Tibial artery (tissue), 4 donors: ENCODE measurements at regions not wholly inside any gene's neighbourhood (a gene's known extent, or its start where the extent isn't known, plus 50 kb on each side); places are given as distances from the start of the nearest gene placed in this dataset.
A peak's percentile ranks its signal among the peaks of the same experiment; 100 is the strongest.

ENCODE experiments used
- DNase-seq, 2 donors: peaks; one replicate each; pipeline ENCODE4 v3.0.0-alpha.2; 2019
- H3K27ac ChIP-seq, 2 donors: fragments of 200-600 bp; sonication (generic) in 1 of 2; 1 replicate in 1 of 2; 2 replicates in 1 of 2; pipeline ENCODE4 v1.5.1; 2018 to 2019; ENCODE audit warnings: mild to moderate bottlenecking in 1 of 2
- H3K27me3 ChIP-seq, 2 donors: fragments of 200-600 bp; sonication (generic) in 1 of 2; one replicate each; pipeline versions ENCODE4 v1.5.1 to v1.6.0; 2016 to 2019
- H3K36me3 ChIP-seq, 3 donors: fragments of 200-600 bp; sonication (generic) in 2 of 3; one replicate each; pipeline ENCODE4 v1.5.1; 2016 to 2019; ENCODE audit warnings: mild to moderate bottlenecking in 2 of 3
- H3K4me1 ChIP-seq, 4 donors: fragments of 200-600 bp; sonication (generic) in 2 of 4; 1 replicate in 3 of 4; 2 replicates in 1 of 4; pipeline ENCODE4 v1.5.1; 2016 to 2019
- H3K4me3 ChIP-seq, 2 donors: fragments of 200-600 bp; sonication (generic) in 1 of 2; 1 replicate in 1 of 2; 2 replicates in 1 of 2; pipeline ENCODE4 v1.5.1; 2018 to 2019; ENCODE audit warnings: mild to moderate bottlenecking in 2 of 2
- H3K9me3 ChIP-seq, 3 donors: fragments of 200-600 bp; sonication (generic) in 1 of 3; one replicate each; pipeline ENCODE4 v1.5.1; 2016 to 2019
- CTCF ChIP-seq, 2 experiments: fragments of 200-600 bp in 1 of 2; fragments of 450-650 bp in 1 of 2; IDR thresholded peaks; one replicate each; pipeline ENCODE4 v1.5.1; 2017 to 2019; ENCODE audit warnings: antibody characterized with exemption in 2 of 2, mild to moderate bottlenecking in 1 of 2, moderate library complexity in 1 of 2
- intact Hi-C: fragments of 100-400 bp; cut with DNase I; formaldehyde crosslinking; loops from one replicate; pipeline ENCODE4 v1.15.0; 2023; ENCODE audit warnings: low total_unique reads

GRCh38 chr1:58888833-58889232 lies 105.0 kb upstream of the JUN start:
- no peak for TF ChIP-seq CTCF (IDR thresholded peaks at IDR 0.05)
- H3K27ac ChIP-seq: peak overlapping the region; percentile 13 to 34
- H3K4me3 ChIP-seq: no peak overlapping the region
- intact Hi-C loops: no loop called here
- no peaks in the 10 kb centered on the region for H3K27me3 ChIP-seq
- H3K36me3 ChIP-seq: no peaks in the 10 kb centered on the region
- H3K4me1 ChIP-seq: peaks cover 0 to 38% (median 34%) of the 10 kb centered on the region in 4 donors
- DNase-seq: no peak
- no peaks in the 10 kb centered on the region for H3K9me3 ChIP-seq

DNA sequence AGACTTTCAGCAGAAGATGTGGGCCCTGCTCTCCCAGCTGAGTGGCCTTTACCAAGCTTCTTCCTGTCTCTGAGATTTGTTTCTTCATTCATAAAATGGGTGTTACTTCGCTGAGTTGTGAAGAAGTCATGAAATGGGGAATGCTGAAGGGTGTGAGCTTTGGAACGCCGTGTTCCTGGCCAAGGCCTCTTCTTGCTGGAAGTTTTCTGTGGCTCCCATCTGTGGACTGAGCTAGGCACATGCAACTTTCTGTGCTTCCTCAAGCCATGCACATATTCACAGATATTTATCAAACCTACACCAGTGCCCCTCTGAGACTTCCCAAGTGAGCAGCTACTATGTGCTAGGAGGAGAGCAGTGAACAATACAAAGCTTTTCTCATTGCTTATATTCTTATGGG lies 106.3 kb upstream of the JUN start:
- H3K27me3 ChIP-seq: no peaks in the 10 kb centered on the region
- DNase-seq: no peak
- no peaks in the 10 kb centered on the region for H3K9me3 ChIP-seq
- H3K4me1 ChIP-seq: peaks cover 0 to 33% (median 29%) of the 10 kb centered on the region in 4 donors
- H3K4me3 ChIP-seq: no peak overlapping the region
- TF ChIP-seq CTCF (IDR thresholded peaks at IDR 0.05): no peak
- no peak overlapping the region for H3K27ac ChIP-seq
- intact Hi-C loops: loop anchor here (5.0 kb wide), 1 partner anchor 73 kb away; no protein-coding TSS in a partner anchor
- H3K36me3 ChIP-seq: no peaks in the 10 kb centered on the region

- no peak for TF ChIP-seq CTCF (IDR thresholded peaks at IDR 0.05)
- DNase-seq: no peak
- no peaks in the 10 kb centered on the region for H3K36me3 ChIP-seq
- H3K27ac ChIP-seq: no peak overlapping the region
- H3K4me1 ChIP-seq: peaks cover 0 to 33% (median 25%) of the 10 kb centered on the region in 4 donors
- intact Hi-C loops: loop anchor here (5.0 kb wide), 1 partner anchor 73 kb away; no protein-coding TSS in a partner anchor
- H3K9me3 ChIP-seq: no peaks in the 10 kb centered on the region
- H3K4me3 ChIP-seq: no peak overlapping the region
- no peaks in the 10 kb centered on the region for H3K27me3 ChIP-seq
These were observed 106.8 kb upstream of the JUN start for GRCh38 chr1:58890609-58891008.

DNA sequence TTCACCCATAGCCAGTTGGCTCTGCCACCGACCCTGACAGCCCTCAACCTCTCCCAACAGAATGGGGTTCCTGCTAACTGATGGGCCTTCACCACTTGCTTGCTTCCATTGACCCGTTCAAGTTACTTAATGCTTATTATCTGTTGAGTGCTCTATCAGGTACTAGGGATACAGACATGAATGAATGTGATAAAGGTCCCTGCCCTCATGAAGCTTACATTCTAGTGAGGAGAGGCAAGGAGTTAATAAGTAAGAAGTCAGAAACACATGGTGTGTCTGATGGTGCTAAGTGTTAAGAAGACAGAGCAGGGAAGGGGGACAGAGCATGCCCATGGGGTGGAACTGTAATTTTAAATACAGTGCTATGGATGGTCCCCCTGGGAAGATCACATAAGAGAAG lies 107.5 kb upstream of the JUN start:
- no peaks in the 10 kb centered on the region for H3K27me3 ChIP-seq
- H3K9me3 ChIP-seq: no peaks in the 10 kb centered on the region
- no peak for DNase-seq
- no peak overlapping the region for H3K27ac ChIP-seq
- TF ChIP-seq CTCF (IDR thresholded peaks at IDR 0.05): no peak
- H3K4me1 ChIP-seq: peaks cover 0 to 33% (median 25%) of the 10 kb centered on the region in 4 donors
- H3K4me3 ChIP-seq: no peak overlapping the region
- H3K36me3 ChIP-seq: no peaks in the 10 kb centered on the region
- intact Hi-C loops: loop anchor here (5.0 kb wide), 1 partner anchor 74 kb away; no protein-coding TSS in a partner anchor

GRCh38 chr1:58893257-58893869 lies 109.5 kb upstream of the JUN start:
- Histone ChIP-seq H3K9me3 (no peaks in the 10 kb centered on the region), H3K4me1 (peaks cover 0 to 35% (median 17%) of the 10 kb centered on the region in 4 donors), H3K27ac (no peak overlapping the region), H3K27me3 (no peaks in the 10 kb centered on the region), H3K4me3 (no peak overlapping the region), H3K36me3 (no peaks in the 10 kb centered on the region)
- no peak for TF ChIP-seq CTCF (IDR thresholded peaks at IDR 0.05)
- intact Hi-C loops: loop anchor here (5.0 kb wide), 1 partner anchor 76 kb away; no protein-coding TSS in a partner anchor
- DNase-seq: peak in 1 of 2 donors; percentile 50
